Sigmoid colon (tissue), 6 donors: ENCODE measurements at regions not wholly inside any gene's neighbourhood (a gene's known extent, or its start where the extent isn't known, plus 50 kb on each side); places are given as distances from the start of the nearest gene placed in this dataset.

Source experiments
- DNase-seq: peaks from one replicate; pipeline ENCODE4 v3.0.0-alpha.2; 2019
- H3K27ac ChIP-seq, 4 donors: fragments of 200-600 bp; sonication (generic); one replicate each; pipeline ENCODE4 v1.5.1; 2016 to 2019; ENCODE audit warnings: mild to moderate bottlenecking in 1 of 4
- H3K27me3 ChIP-seq, 3 donors: fragments of 200-600 bp; sonication (generic); one replicate each; pipeline ENCODE4 v1.5.1; 2019; ENCODE audit warnings: mild to moderate bottlenecking in 1 of 3
- H3K36me3 ChIP-seq, 4 donors: fragments of 200-600 bp; sonication (generic); one replicate each; pipeline ENCODE4 v1.5.1; 2016 to 2019
- H3K4me1 ChIP-seq, 4 donors: fragments of 200-600 bp; sonication (generic); one replicate each; pipeline ENCODE4 v1.5.1; 2017 to 2019
- H3K4me3 ChIP-seq, 4 donors: fragments of 200-600 bp; sonication (generic); one replicate each; pipeline ENCODE4 v1.5.1; 2017 to 2019; ENCODE audit warnings: mild to moderate bottlenecking in 2 of 4, moderate library complexity in 1 of 4
- H3K9me3 ChIP-seq, 4 donors: fragments of 200-600 bp in 3 of 4; sonication (generic) in 3 of 4; one replicate each; pipeline versions ENCODE4 v1.5.1 to v1.6.1; 2013 to 2019
- EP300 ChIP-seq, 4 donors: sonication (generic); formaldehyde crosslinking; IDR thresholded peaks; one replicate each; pipeline ENCODE4 v1.6.1; 2017; ENCODE audit warnings: antibody characterized with exemption in 4 of 4
- POLR2A ChIP-seq, 2 donors: fragments of 450-650 bp; IDR thresholded peaks; one replicate each; pipeline ENCODE4 v1.6.1; 2016; ENCODE audit warnings: antibody characterized with exemption in 2 of 2, mild to moderate bottlenecking in 2 of 2, moderate library complexity in 2 of 2
- POLR2AphosphoS5 ChIP-seq, 4 donors: sonication (generic); formaldehyde crosslinking; IDR thresholded peaks; one replicate each; pipeline ENCODE4 v1.6.1; 2017; ENCODE audit warnings: antibody characterized with exemption in 4 of 4
- WGBS, 2 donors: extraction: QIAGEN DNeasy Blood & Tissue Kit; methylation state at CpG; one replicate each; pipeline ENCODE4 v1.1.7; 2013; 5-methylcytosine and 5-hydroxymethylcytosine counted together
- intact Hi-C: fragments of 100-400 bp; cut with DNase I; formaldehyde crosslinking; loops from one replicate; pipeline ENCODE4 v1.15.1; 2023
- TF ChIP-seq, protein P1 (sequence below), 4 experiments: fragments of 450-650 bp in 3 of 4; fragments of 200-600 bp in 1 of 4; IDR thresholded peaks; one replicate each; pipeline ENCODE4 v1.5.1; 2016 to 2019; ENCODE audit warnings: antibody characterized with exemption in 4 of 4, mild to moderate bottlenecking in 3 of 4, moderate library complexity in 2 of 4
- donor health status: healthy with polysubstance abuse.
- donor health status: healthy.

DNA sequence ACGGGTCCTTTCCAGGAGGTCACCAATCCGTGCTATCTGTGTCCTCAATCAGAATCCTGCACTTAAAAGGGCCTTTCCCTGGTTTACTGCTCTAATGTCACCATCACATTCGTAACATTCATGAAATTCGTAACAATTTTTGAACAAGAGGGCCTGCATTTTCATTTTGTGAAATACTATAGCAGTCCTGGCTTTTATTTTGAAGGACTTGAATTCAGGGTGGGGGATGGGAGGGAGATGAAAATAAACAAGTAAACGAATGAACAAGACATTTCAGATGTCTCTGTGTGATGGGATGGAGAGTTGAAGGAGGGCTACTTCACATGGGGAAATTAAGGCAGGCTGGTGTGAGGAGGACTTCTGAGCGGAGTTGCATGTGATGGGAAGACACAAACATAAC, 281.0 kb downstream of the TSHZ3 start:
- TF ChIP-seq POLR2AphosphoS5 (IDR thresholded peaks at IDR 0.05) (no peak), POLR2A (IDR thresholded peaks at IDR 0.05) (no peak), EP300 (IDR thresholded peaks at IDR 0.05) (no peak)
- TF ChIP-seq, protein P1, sequence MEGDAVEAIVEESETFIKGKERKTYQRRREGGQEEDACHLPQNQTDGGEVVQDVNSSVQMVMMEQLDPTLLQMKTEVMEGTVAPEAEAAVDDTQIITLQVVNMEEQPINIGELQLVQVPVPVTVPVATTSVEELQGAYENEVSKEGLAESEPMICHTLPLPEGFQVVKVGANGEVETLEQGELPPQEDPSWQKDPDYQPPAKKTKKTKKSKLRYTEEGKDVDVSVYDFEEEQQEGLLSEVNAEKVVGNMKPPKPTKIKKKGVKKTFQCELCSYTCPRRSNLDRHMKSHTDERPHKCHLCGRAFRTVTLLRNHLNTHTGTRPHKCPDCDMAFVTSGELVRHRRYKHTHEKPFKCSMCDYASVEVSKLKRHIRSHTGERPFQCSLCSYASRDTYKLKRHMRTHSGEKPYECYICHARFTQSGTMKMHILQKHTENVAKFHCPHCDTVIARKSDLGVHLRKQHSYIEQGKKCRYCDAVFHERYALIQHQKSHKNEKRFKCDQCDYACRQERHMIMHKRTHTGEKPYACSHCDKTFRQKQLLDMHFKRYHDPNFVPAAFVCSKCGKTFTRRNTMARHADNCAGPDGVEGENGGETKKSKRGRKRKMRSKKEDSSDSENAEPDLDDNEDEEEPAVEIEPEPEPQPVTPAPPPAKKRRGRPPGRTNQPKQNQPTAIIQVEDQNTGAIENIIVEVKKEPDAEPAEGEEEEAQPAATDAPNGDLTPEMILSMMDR (IDR thresholded peaks at IDR 0.05) = no peak
- 87% methylated on average over 6 of the region's 6 CpGs for WGBS, 2 donors
- intact Hi-C loops = no loop called here
- Histone ChIP-seq H3K36me3 (no peaks in the 10 kb centered on the region), H3K4me1 (no peaks in the 10 kb centered on the region), H3K27me3 (no peaks in the 10 kb centered on the region), H3K27ac (no peak overlapping the region), H3K9me3 (no peaks in the 10 kb centered on the region), H3K4me3 (no peak overlapping the region)
- DNase-seq = no peak

DNA sequence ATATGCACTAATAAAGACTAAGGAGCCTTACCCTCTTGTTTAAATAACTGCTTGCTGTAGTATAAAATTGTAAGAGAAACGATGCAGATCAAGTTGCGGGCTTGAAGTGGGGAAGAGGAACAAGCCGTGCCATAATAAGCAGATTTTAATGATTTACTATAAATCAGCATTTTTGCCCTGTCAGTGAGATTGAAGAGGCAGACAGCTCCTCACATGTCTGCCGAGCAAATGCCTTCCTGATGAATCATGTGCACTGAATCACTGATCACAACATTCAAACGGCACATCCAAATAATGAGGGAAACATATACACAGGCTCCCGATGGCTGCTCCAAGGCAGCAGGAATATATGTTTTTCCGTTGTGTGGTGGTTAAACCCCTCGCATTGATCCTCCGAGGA, 282.9 kb downstream of the TSHZ3 start:
- WGBS, 2 donors = 73 to 76% methylated on average over 9 of the region's 9 CpGs
- no peak overlapping the region for H3K27ac ChIP-seq
- no peaks in the 10 kb centered on the region for H3K9me3 ChIP-seq

GRCh38 chr19:31064491-31064890, 284.7 kb downstream of the TSHZ3 start:
- Histone ChIP-seq H3K36me3 (no peaks in the 10 kb centered on the region), H3K27me3 (no peaks in the 10 kb centered on the region), H3K4me3 (no peak overlapping the region), H3K4me1 (no peaks in the 10 kb centered on the region), H3K9me3 (no peaks in the 10 kb centered on the region), H3K27ac (no peak overlapping the region)
- TF ChIP-seq POLR2AphosphoS5 (IDR thresholded peaks at IDR 0.05) = no peak
- TF ChIP-seq EP300 (IDR thresholded peaks at IDR 0.05) = no peak
- TF ChIP-seq, protein P1 (IDR thresholded peaks at IDR 0.05) = no peak
- TF ChIP-seq POLR2A (IDR thresholded peaks at IDR 0.05) = no peak
- intact Hi-C loops = no loop called here
- no peak for DNase-seq
- WGBS, 2 donors = 89 to 93% methylated on average over 9 of the region's 9 CpGs

More for the DNA sequence above, 282.9 kb downstream of the TSHZ3 start:
- no peaks in the 10 kb centered on the region for H3K36me3 ChIP-seq
- H3K4me1 ChIP-seq = no peaks in the 10 kb centered on the region
- no peaks in the 10 kb centered on the region for H3K27me3 ChIP-seq
- no peak for DNase-seq
- intact Hi-C loops = no loop called here
- TF ChIP-seq POLR2AphosphoS5 (IDR thresholded peaks at IDR 0.05) = no peak
- TF ChIP-seq, protein P1 (IDR thresholded peaks at IDR 0.05) = no peak
- no peak for TF ChIP-seq POLR2A (IDR thresholded peaks at IDR 0.05)
- no peak for TF ChIP-seq EP300 (IDR thresholded peaks at IDR 0.05)
- no peak overlapping the region for H3K4me3 ChIP-seq

DNA sequence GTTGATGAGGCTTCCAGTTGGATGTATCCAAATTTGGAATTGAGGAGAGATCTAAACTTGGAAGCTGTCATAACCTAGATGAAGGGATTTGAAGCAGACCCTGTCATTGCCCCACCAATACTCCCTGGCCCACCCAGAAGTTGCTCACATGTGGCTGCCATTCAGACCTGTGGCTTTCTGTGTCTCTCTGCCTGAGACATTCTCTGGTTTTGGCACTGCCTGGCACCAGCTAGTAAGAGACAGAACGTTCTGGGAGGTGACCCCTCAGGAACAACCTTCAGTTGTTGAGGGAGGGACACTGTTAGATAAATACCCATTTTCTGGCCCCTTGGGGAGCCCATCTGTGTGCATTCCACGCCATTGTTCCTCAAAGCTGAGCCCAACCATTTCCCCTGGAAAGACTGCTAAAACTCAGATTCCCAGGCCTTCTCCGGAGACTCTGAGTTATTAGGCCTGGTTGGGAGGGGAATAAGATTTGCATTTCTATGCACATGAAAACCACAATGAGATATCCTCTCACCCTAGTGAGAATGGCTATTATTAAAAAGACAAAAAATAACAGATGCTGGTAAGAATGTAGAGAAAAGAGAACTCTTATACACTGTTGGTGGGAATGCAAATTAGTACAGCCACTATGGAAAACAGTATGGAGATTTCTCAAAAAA, 290.4 kb downstream of the TSHZ3 start:
- Histone ChIP-seq H3K27me3 (no peaks in the 10 kb centered on the region), H3K4me3 (no peak overlapping the region), H3K4me1 (no peaks in the 10 kb centered on the region), H3K9me3 (no peaks in the 10 kb centered on the region), H3K36me3 (no peaks in the 10 kb centered on the region), H3K27ac (no peak overlapping the region)
- TF ChIP-seq, protein P1 (IDR thresholded peaks at IDR 0.05) = no peak
- TF ChIP-seq POLR2A (IDR thresholded peaks at IDR 0.05) (no peak), POLR2AphosphoS5 (IDR thresholded peaks at IDR 0.05) (no peak)
- intact Hi-C loops = no loop called here
- no peak for DNase-seq
- WGBS, 2 donors = 80 to 87% methylated on average over 3 of the region's 3 CpGs

GRCh38 chr19:31057476-31057875, 291.8 kb downstream of the TSHZ3 start:
- H3K9me3 ChIP-seq = no peaks in the 10 kb centered on the region

More at GRCh38 chr19:31057476-31057875, 291.8 kb downstream of the TSHZ3 start:
- DNase-seq = no peak
- TF ChIP-seq POLR2AphosphoS5 (IDR thresholded peaks at IDR 0.05) (no peak), POLR2A (IDR thresholded peaks at IDR 0.05) (no peak), EP300 (IDR thresholded peaks at IDR 0.05) (no peak)
- TF ChIP-seq, protein P1 (IDR thresholded peaks at IDR 0.05) = peak in 1 of 4 experiments; percentile 7
- H3K4me3 ChIP-seq = no peak overlapping the region
- intact Hi-C loops = no loop called here
- no peaks in the 10 kb centered on the region for H3K4me1 ChIP-seq
- 44 to 72% methylated on average over 2 of the region's 2 CpGs for WGBS, 2 donors
- H3K36me3 ChIP-seq = no peaks in the 10 kb centered on the region
- no peak overlapping the region for H3K27ac ChIP-seq
- H3K27me3 ChIP-seq = no peaks in the 10 kb centered on the region
